Adipocyte (in vitro differentiated cells): ENCODE measurements at regions not wholly inside any gene's neighbourhood (a gene's known extent, or its start where the extent isn't known, plus 50 kb on each side); places are given as distances from the start of the nearest gene placed in this dataset.
"Not testable (repeated sequence)": the region's sequence is repeated elsewhere in the genome, so short reads cannot be mapped to it uniquely, and the experiment has no call there.

Experiments
- DNase-seq: peaks from one replicate; pipeline ENCODE4 v3.0.0-alpha.2; 2015; ENCODE audit warnings: low read depth
- H3K27me3 ChIP-seq: replicated peaks from 2 replicates; pipeline ENCODE4 v1.7.0; 2013; ENCODE audit warnings: mild to moderate bottlenecking, low read length, moderate library complexity; ENCODE audit not compliant: control insufficient read depth, insufficient read depth
- H3K36me3 ChIP-seq: 2 replicates; pipeline ENCODE4 v1.7.0; 2013; ENCODE audit warnings: low read length, mild to moderate bottlenecking, moderate library complexity; ENCODE audit not compliant: control insufficient read depth, insufficient read depth, severe bottlenecking
- H3K4me1 ChIP-seq: 2 replicates; pipeline ENCODE4 v1.7.0; 2013; ENCODE audit warnings: mild to moderate bottlenecking, low read length, moderate library complexity; ENCODE audit not compliant: control insufficient read depth, insufficient read depth
- H3K4me3 ChIP-seq: 2 replicates; pipeline ENCODE4 v1.7.0; 2013; ENCODE audit warnings: mild to moderate bottlenecking, low read length, moderate library complexity
- H3K9ac ChIP-seq: 2 replicates; pipeline ENCODE4 v1.7.0; 2013; ENCODE audit warnings: mild to moderate bottlenecking, low read length, moderate library complexity
- H3K9me3 ChIP-seq: 2 replicates; pipeline ENCODE4 v1.7.0; 2013; ENCODE audit warnings: mild to moderate bottlenecking, low read length, moderate library complexity; ENCODE audit not compliant: control insufficient read depth

GRCh38 chr2:123597988-123598387 is 427.1 kb upstream of the CNTNAP5 start:
- Histone ChIP-seq H3K27me3 (no peaks in the 10 kb centered on the region), H3K9me3 (peaks cover 6% of the 10 kb centered on the region), H3K36me3 (no peaks in the 10 kb centered on the region), H3K4me3 (no peak overlapping the region), H3K9ac (no peak overlapping the region), H3K4me1 (peaks cover 9% of the 10 kb centered on the region)
- DNase-seq, result no peak

DNA sequence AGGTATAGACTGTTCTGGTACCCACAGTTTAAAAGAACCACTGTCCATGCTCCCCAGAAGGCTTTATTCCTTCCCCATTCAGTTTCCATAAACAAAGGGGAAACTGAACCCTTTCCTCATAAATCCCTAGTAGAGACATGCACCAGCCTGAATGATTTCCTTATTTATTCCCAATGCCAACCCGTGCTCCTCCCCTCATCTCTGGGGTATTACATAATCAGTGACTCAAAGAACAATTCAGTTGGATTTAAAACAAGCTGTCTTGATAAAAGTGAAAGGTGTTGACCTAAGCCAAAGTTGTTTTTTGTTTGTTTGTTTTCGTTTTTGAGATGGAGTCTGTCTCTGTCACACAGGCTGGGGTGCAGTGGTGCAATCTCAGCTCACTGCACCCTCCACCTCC is 418.5 kb upstream of the CNTNAP5 start:
- H3K9ac ChIP-seq, result no peak overlapping the region
- no peaks in the 10 kb centered on the region for H3K27me3 ChIP-seq
- H3K4me1 ChIP-seq, result no peaks in the 10 kb centered on the region
- no peak overlapping the region for H3K4me3 ChIP-seq
- DNase-seq, result no peak
- H3K9me3 ChIP-seq, result peaks cover 15% of the 10 kb centered on the region
- no peaks in the 10 kb centered on the region for H3K36me3 ChIP-seq

DNA sequence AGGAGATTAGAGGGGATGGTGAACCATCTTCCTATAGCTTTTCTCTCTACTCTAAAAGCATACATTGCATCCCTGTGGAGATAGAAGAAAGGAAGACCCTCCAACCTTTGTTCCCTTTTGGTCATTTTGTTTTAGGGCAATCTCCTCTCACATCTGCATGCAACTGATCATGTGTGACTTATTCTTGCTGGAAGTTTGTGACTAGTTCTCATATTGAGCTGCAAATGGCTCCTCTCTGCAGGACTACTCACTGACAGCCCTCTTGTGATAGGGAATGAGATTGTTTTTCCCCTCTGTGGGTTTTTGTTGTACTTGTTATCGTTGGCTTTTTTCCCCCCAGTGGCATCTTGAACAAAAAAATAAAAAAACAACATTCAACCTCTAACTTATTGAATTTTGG is 416.0 kb upstream of the CNTNAP5 start:
- no peak for DNase-seq
- Histone ChIP-seq H3K4me1 (no peaks in the 10 kb centered on the region), H3K36me3 (no peaks in the 10 kb centered on the region), H3K27me3 (no peaks in the 10 kb centered on the region), H3K9me3 (peaks cover 17% of the 10 kb centered on the region), H3K4me3 (no peak overlapping the region), H3K9ac (no peak overlapping the region)

DNA sequence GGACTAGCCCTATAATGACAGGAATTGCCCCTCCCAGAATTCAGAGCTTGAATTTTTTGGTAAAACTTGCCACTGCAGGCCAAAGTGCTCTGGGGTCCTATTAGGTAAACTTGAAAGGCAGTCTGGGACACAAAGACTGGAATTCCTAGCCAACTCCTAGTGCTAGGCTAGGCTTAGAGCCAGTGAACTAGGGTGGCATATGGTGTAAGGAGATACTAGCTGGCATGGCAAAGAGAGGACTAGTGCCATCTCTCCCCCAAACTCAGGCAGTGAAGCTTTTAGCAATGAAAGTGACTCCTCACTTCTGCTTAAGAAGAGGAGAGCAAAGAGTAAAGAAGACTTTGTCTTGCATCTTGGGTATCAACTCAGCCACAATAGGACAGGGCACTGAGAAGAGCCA is 410.5 kb upstream of the CNTNAP5 start:
- Histone ChIP-seq H3K36me3 (no peaks in the 10 kb centered on the region), H3K27me3 (no peaks in the 10 kb centered on the region), H3K9me3 (peaks cover 24% of the 10 kb centered on the region), H3K4me3 (no peak overlapping the region), H3K4me1 (no peaks in the 10 kb centered on the region), H3K9ac (no peak overlapping the region)
- DNase-seq, result no peak

DNA sequence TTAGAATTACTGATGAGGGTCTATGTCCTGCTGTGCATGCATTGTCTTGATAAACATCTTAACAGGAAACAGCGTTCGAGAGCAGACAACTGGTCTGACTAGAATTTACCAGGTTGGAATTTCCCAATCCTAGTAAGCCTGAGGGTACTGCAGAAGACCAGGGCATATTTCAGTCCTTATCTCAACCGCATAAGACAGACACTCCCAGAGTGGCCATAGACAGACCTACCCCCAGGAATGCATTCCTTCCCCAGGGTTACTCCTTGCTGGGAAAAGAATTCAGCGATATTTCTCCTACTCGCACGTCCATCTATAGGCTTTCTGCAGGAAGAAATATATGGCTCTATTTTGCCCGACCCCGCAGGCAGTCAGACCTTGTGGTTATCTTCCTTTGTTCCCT is 406.4 kb upstream of the CNTNAP5 start:
- not testable (repeated sequence) for H3K9ac ChIP-seq, H3K4me3 ChIP-seq, H3K36me3 ChIP-seq, DNase-seq, H3K4me1 ChIP-seq, H3K27me3 ChIP-seq
- H3K9me3 ChIP-seq, result peaks cover 17% of the 10 kb centered on the region

GRCh38 chr2:123624816-123625215 is 400.3 kb upstream of the CNTNAP5 start:
- no peaks in the 10 kb centered on the region for H3K27me3 ChIP-seq
- no peaks in the 10 kb centered on the region for H3K36me3 ChIP-seq
- DNase-seq, result no peak
- H3K9ac ChIP-seq, result no peak overlapping the region
- peaks cover 2% of the 10 kb centered on the region for H3K9me3 ChIP-seq
- H3K4me3 ChIP-seq, result no peak overlapping the region
- H3K4me1 ChIP-seq, result no peaks in the 10 kb centered on the region

DNA sequence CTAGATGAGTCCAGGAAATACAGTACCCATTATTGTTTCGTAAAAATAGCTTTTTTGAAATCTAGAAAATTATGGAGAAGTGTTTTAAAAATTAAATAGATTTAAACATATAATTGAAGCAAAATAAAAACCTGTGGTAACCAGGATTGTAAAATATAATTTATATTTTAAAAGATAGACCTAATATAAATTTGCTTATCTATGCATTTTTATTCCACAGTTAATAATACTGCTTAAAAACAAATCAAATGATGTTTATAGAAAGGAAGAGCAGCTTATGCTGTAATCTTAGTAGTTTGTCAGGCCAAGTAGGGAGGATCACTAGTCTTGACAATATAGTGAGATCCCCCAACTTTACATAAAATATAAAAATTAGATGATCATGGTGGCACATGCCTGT is 388.9 kb upstream of the CNTNAP5 start:
- H3K4me3 ChIP-seq, result no peak overlapping the region
- no peaks in the 10 kb centered on the region for H3K27me3 ChIP-seq
- no peak for DNase-seq
- H3K4me1 ChIP-seq, result no peaks in the 10 kb centered on the region
- no peaks in the 10 kb centered on the region for H3K36me3 ChIP-seq
- H3K9ac ChIP-seq, result no peak overlapping the region
- no peaks in the 10 kb centered on the region for H3K9me3 ChIP-seq

DNA sequence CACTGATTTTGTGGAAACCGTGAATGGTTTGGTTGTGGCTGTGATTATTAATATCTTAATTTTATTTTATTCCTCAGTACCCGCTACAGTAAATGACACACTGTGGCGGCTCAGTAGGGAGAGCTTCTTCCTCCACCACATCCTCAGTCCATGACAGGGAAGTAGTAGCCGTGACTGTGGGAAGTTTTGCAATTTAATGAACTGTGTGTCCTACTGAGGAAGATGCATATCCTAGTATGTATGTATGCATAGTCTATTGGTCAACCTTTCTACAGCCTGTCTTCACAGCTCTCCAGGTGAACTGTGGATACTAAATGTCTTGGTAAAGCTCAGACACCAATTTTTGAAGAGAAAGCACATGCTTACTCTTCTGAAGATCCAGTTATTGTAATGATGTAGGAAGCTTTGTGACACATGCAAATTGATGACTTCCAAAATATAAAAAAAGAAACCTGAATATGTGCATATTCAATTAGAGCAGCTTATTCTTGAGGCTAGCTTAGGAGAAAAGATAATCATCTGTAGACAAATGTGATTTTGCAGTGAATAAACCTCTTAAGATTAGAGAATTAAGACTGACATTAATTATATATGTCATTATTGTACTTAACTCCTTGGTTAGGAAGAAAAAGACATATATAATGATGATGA is 384.3 kb upstream of the CNTNAP5 start:
- H3K4me1 ChIP-seq, result no peaks in the 10 kb centered on the region
- no peak overlapping the region for H3K4me3 ChIP-seq
- no peaks in the 10 kb centered on the region for H3K27me3 ChIP-seq
- no peaks in the 10 kb centered on the region for H3K9me3 ChIP-seq
- H3K9ac ChIP-seq, result no peak overlapping the region
- DNase-seq, result no peak
- no peaks in the 10 kb centered on the region for H3K36me3 ChIP-seq

GRCh38 chr2:123644053-123644452 is 381.0 kb upstream of the CNTNAP5 start:
- no peak overlapping the region for H3K4me3 ChIP-seq

GRCh38 chr2:123648016-123648415 is 377.1 kb upstream of the CNTNAP5 start:
- Histone ChIP-seq H3K27me3 (no peaks in the 10 kb centered on the region), H3K4me1 (no peaks in the 10 kb centered on the region), H3K4me3 (no peak overlapping the region), H3K36me3 (no peaks in the 10 kb centered on the region), H3K9me3 (no peaks in the 10 kb centered on the region), H3K9ac (no peak overlapping the region)
- no peak for DNase-seq

More at GRCh38 chr2:123644053-123644452, 381.0 kb upstream of the CNTNAP5 start:
- DNase-seq, result no peak
- Histone ChIP-seq H3K9me3 (no peaks in the 10 kb centered on the region), H3K9ac (no peak overlapping the region), H3K27me3 (no peaks in the 10 kb centered on the region), H3K4me1 (no peaks in the 10 kb centered on the region), H3K36me3 (no peaks in the 10 kb centered on the region)

GRCh38 chr2:123648956-123649355 is 376.1 kb upstream of the CNTNAP5 start:
- DNase-seq, result no peak
- Histone ChIP-seq H3K4me1 (no peaks in the 10 kb centered on the region), H3K36me3 (no peaks in the 10 kb centered on the region), H3K4me3 (no peak overlapping the region), H3K27me3 (no peaks in the 10 kb centered on the region), H3K9ac (no peak overlapping the region), H3K9me3 (no peaks in the 10 kb centered on the region)

DNA sequence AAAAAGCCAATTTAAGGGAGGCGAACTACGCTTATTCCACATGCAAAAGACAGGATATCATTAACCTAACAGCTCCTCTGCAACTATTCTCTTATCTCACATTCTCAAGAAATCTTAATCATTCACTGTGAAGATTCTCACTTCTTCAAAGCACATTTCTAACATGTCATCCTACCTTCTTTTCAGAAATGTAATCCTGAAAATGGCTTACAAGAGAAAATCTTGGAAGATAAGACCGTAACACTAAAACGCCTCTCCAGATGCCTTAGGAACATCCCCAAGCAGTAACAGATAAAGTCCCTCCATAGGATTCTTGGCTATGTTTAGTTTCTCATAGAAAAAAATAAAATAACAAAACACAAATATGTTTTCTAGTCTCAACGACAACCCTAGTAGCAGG is 373.9 kb upstream of the CNTNAP5 start:
- Histone ChIP-seq H3K9me3 (no peaks in the 10 kb centered on the region), H3K27me3 (no peaks in the 10 kb centered on the region), H3K9ac (no peak overlapping the region), H3K4me1 (no peaks in the 10 kb centered on the region), H3K4me3 (no peak overlapping the region), H3K36me3 (no peaks in the 10 kb centered on the region)
- no peak for DNase-seq
